ENCODE measurements at regions not wholly inside any gene's neighbourhood (a gene's known extent, or its start where the extent isn't known, plus 50 kb on each side); places are given as distances from the start of the nearest gene placed in this dataset.

- H3K4me2 ChIP-seq (ENCODE audit: low read length): no peak overlapping the region
- TF ChIP-seq CTCF (IDR thresholded peaks at IDR 0.05; ENCODE audit: low read depth, low read length, poor library complexity, severe bottlenecking): no peak
- no peak for TF ChIP-seq EZH2phosphoT487 (IDR thresholded peaks at IDR 0.05; ENCODE audit: borderline replicate concordance, low read length)
- H3K79me2 ChIP-seq (ENCODE audit: control insufficient read depth, low read length): no peaks in the 10 kb centered on the region
- H3F3A ChIP-seq (ENCODE audit: control insufficient read depth, insufficient read depth): no peaks in the 10 kb centered on the region
- H3K27ac ChIP-seq (ENCODE audit: low read depth, low read length): no peak overlapping the region
- no peaks in the 10 kb centered on the region for H3K9me3 ChIP-seq (ENCODE audit: control insufficient read depth, insufficient read depth, low read length)
- H3K27me3 ChIP-seq (ENCODE audit: control insufficient read depth, low read length): no peaks in the 10 kb centered on the region
- H3K36me3 ChIP-seq (ENCODE audit: control insufficient read depth, low read length): no peaks in the 10 kb centered on the region
- H3K9me2 ChIP-seq (replicated peaks; ENCODE audit: control insufficient read depth, low read length): no peaks in the 10 kb centered on the region
- H4K20me1 ChIP-seq (ENCODE audit: control insufficient read depth, insufficient read depth, low read depth, low read length): no peaks in the 10 kb centered on the region
- H3K4me3 ChIP-seq (ENCODE audit: low read length): no peak overlapping the region
- no peaks in the 10 kb centered on the region for H3K4me1 ChIP-seq (ENCODE audit: control insufficient read depth, low read length)
Measured at GRCh38 chr1:5459839-5460610, 532.2 kb downstream of the NPHP4 start.

GRCh38 chr1:5458248-5458647 is 534.0 kb downstream of the NPHP4 start:
- H3K4me1 ChIP-seq (ENCODE audit: control insufficient read depth, low read length): no peaks in the 10 kb centered on the region
- H3K27me3 ChIP-seq (ENCODE audit: control insufficient read depth, low read length): no peaks in the 10 kb centered on the region
- no peak overlapping the region for H3K4me2 ChIP-seq (ENCODE audit: low read length)
- no peaks in the 10 kb centered on the region for H3K79me2 ChIP-seq (ENCODE audit: control insufficient read depth, low read length)
- H3K4me3 ChIP-seq (ENCODE audit: low read length): no peak overlapping the region
- TF ChIP-seq CTCF (IDR thresholded peaks at IDR 0.05; ENCODE audit: low read depth, low read length, poor library complexity, severe bottlenecking): no peak
- TF ChIP-seq EZH2phosphoT487 (IDR thresholded peaks at IDR 0.05; ENCODE audit: borderline replicate concordance, low read length): no peak
- no peaks in the 10 kb centered on the region for H3K36me3 ChIP-seq (ENCODE audit: control insufficient read depth, low read length)
- no peak overlapping the region for H3K27ac ChIP-seq (ENCODE audit: low read depth, low read length)
- no peaks in the 10 kb centered on the region for H3K9me3 ChIP-seq (ENCODE audit: control insufficient read depth, insufficient read depth, low read length)
- H3F3A ChIP-seq (ENCODE audit: control insufficient read depth, insufficient read depth): no peaks in the 10 kb centered on the region
- no peaks in the 10 kb centered on the region for H3K9me2 ChIP-seq (replicated peaks; ENCODE audit: control insufficient read depth, low read length)
- H4K20me1 ChIP-seq (ENCODE audit: control insufficient read depth, insufficient read depth, low read depth, low read length): no peaks in the 10 kb centered on the region

- Histone ChIP-seq H3K27me3 (ENCODE audit: control insufficient read depth, low read length) (no peaks in the 10 kb centered on the region), H3K27ac (ENCODE audit: low read depth, low read length) (no peak overlapping the region), H3K79me2 (ENCODE audit: control insufficient read depth, low read length) (no peaks in the 10 kb centered on the region), H3K9me3 (ENCODE audit: control insufficient read depth, insufficient read depth, low read length) (no peaks in the 10 kb centered on the region), H3F3A (ENCODE audit: control insufficient read depth, insufficient read depth) (no peaks in the 10 kb centered on the region), H3K9me2 (replicated peaks; ENCODE audit: control insufficient read depth, low read length) (no peaks in the 10 kb centered on the region), H4K20me1 (ENCODE audit: control insufficient read depth, insufficient read depth, low read depth, low read length) (no peaks in the 10 kb centered on the region), H3K4me1 (ENCODE audit: control insufficient read depth, low read length) (no peaks in the 10 kb centered on the region), H3K4me2 (ENCODE audit: low read length) (no peak overlapping the region), H3K36me3 (ENCODE audit: control insufficient read depth, low read length) (no peaks in the 10 kb centered on the region), H3K4me3 (ENCODE audit: low read length) (no peak overlapping the region)
- TF ChIP-seq EZH2phosphoT487 (IDR thresholded peaks at IDR 0.05; ENCODE audit: borderline replicate concordance, low read length) (no peak), CTCF (IDR thresholded peaks at IDR 0.05; ENCODE audit: low read depth, low read length, poor library complexity, severe bottlenecking) (no peak)
Measured at GRCh38 chr1:5456090-5456811, 536.0 kb downstream of the NPHP4 start.

All from DOHH2 (cell line).